Activated T-cell treated with anti-CD3 and anti-CD28 coated beads for 24 hours (primary cell): ENCODE measurements at regions not wholly inside any gene's neighbourhood (a gene's known extent, or its start where the extent isn't known, plus 50 kb on each side); places are given as distances from the start of the nearest gene placed in this dataset.

ENCODE experiments used
- DNase-seq: peaks from one replicate; pipeline ENCODE4 v3.0.0-alpha.2; 2020; ENCODE audit warnings: low read depth

DNA sequence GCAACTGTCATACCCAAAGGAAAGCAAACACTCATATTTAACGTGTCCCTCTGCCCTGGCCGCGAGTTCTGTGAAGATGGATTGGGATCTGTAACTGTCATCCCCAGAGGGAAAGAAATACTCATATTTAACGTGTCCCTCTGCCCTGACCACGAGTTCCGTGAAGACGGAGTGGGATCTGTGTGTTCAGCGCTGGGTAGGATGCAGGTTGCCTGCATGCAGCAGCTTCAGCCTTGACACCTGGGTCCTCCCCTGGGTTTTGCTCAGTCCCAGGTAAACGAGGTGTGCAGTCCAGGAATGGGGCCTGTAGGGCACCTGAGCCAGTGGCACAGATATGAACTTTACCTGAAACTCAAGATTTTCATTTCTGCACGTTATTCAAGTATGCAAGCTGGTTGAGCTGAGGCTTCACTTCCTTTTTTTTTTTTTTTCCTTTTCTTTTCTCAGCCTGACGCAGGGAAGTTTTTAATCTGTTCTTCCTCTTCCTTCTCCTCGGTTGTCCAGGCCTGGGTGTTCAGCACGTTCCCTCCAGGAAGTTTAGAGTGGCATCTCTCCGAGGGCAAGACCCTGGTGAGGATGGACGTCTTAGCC is 159.0 kb upstream of the SHH start:
- no peak for DNase-seq

DNA sequence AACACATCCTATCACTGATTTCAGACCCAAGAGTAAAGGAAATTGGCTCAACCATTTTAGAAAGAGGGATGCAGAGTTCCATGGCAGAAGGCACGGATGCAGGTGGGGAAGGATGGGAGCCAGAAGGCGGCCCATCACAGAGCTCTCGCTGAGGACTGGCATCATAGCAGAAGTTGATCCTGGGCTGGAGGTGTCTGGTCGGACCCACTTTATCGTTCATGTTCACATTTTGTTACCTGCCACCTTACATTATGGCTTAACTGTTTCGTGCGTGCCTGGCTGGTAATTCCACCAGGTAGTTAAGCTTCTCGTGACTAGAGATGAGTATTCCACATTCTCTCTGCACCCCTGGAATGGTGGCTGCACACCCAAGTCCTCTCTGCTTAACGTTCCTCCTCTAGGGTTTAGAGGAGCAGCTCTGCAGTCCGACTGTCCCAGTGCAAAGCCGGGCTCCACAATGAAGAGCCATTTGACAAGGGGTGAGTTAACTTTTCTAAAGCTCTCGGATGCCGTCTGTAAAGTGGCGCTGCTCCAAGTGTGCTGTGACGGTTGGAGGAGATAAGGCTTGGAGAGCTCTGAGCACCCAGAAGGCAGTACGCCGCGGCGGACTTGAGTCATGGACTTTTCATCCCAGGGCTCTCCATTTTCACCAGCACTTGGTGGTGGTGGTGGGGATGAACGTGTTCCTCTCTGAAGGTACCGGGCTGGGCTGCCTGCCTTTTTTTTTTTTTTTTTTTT is 157.1 kb upstream of the SHH start:
- DNase-seq = no peak

DNA sequence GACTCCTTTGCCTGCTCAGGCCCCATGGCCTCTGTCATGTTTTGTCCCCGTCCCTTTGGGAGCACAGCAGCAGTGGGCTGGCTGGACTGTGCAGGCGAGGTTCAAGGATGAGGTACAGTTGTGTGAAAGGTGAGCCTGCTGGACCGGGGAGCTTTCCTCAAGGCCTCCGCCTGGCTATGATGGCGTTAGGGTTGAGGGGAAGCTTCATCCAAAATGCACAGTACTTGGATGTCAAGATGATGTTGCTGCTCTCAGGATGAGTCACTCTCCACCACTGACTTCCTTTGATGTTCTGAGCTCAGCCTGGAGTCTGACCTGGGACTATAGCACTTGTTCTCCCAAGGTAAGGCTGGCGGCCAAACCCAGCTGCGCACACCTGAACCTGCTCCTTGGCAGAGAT is 152.7 kb upstream of the SHH start:
- DNase-seq = no peak

DNA sequence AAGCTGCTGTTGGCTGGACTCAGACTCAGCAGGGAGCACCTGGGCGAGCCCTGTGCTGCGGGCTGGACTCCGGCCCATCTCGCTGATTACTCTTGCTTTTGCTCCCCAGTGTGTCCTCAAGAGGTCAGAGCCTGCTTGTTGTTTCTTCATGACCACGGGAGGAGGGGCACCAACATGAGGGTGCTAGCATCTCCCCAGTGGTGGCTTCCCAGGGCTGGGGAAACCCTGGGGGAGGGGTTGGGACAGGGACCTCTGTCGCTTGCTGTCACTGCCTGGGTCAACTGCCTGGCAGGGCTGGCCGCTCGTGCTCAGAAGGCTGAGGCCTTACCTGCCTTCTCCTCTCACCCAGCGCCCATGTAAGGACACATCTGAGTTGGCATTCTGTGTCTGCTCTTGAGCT is 152.3 kb upstream of the SHH start:
- DNase-seq = no peak

DNA sequence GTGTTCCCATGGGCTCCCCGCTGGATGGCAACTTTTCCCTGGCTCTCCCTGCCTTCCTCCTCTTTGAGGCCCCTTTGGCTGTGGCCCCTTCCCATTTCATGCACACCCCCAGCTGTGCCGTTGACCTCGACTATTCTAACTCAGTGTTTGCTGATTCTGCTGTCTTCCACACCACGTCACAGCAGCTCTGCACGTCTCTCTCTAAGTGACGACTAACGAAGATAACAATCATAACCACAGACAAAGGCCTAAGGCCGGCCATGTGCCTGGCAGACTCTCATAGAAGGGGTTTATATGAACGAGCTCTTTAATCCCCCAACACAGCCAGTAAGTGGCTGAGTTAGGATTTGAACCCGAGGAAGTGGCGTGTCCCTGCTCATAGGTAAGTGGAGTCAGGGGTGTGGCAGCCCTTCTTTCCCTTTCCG is 151.5 kb upstream of the SHH start:
- DNase-seq = no peak

DNA sequence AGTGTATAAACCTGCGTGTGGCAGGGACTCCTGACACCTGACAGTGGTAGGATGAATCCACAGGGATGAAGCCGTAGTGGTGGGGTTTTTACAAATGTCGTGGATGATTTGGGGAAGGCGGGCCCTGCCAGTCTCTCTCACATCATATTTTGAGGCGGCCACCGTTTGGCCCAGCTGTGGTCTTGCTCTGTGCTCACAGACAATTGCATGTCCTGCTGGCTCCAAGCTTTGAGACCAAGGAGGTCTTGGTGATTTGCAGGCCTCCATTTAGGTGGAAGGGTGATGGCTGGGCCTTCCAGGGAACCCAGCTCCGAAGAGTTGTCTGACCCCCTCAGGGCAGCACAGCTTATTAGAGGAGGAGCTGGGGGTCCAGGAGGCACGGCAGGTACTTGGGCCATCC is 151.1 kb upstream of the SHH start:
- DNase-seq = no peak

DNA sequence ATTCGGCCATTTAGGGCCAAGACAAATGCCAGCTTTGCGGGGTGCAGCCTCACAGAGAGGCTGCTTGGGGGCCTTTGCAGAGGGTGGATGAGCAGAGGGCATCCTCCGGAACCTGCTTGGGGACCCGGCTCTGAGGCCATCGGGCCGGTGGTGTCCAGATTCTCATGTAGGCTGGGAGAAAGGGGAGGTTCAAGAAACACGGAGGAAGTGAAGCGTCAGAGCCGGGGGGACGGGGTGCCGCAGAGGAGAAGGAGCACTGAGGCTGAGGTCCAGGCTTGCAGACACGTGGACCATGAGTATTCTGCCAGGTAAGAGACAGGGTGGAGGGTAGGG is 150.7 kb upstream of the SHH start:
- no peak for DNase-seq

DNA sequence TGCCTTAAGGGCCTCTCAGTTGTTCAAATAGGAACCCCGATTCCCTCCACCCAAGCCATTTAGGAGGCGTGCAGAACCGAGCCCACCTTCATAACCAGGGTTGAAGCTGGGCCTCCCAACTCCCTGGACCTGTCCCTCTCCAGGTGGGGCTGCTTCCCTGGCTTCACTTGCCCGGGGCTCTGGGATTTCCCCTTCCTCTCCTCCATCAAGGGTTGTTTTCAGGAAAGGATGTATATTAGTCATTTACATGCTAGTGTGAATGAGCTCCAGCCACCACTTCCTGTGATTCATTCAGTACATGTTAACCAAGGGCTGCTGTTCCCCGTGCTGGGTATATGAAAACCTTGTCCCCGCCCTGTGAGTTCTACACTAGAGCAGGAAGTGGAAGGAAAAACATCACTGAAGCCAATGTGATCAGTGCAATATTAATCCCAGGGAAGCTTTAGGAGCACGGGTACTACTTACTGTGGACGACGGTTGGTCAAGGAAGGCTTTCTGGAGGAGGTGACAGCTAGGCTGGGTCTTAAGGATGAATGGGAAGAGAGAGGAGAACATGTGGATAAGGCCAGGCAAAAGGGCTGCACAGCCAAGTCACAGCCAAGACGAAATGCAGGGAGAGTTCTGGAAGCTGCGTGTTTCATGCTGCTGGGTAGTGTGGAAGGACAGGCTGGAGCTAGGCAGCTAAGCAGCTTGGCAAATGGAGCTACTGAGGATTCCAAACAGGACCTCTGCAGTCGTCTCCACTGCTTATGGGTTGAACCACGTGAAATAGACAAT is 150.1 kb upstream of the SHH start:
- peak; percentile 41 for DNase-seq

DNA sequence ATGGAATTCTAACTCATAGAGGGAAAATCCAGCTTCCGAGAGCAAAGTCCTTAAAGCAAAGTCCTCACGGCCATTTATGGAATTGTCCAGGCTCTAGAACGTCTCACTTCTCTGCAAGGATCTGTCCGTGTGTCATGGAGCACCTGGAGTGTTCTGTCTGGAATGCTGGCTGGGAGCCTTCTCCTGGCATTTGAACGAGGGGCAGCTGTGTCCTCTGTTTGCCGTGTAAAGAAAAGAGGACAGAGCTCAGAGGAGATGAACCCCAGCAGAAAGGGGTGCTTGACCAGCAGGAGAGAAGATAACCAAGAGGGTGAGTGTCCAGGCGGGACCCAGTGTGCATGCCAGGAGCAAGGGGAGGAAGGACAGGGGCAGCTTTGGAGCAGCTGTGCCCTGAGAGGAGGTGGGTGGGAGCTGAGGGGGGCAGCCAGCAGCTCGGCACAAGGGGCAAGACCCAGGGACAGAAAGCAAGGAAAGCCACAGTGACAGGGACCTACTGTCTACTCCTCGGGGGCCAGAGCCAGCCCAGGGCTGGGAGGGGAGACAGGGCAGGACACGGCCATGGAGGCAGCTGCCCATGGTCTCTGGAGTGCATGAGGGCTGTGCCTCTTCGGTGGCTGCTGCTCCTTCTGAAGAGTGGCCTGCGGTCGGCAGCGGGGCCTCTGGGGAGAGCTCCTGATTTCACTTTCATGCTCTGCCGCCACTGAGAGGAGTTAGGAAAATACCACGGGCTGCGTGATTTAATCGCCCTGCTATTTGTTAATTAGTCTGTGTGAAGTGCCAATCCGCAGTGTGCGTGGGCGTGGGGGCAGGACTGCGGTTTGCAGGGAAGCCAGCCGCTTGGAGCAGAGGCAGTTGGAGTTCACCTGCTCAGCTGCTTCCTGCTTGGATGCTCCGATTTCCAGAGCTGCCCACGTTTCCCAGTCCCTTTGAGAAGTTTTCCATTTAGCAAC is 149.3 kb upstream of the SHH start:
- peak; percentile 22 for DNase-seq

DNA sequence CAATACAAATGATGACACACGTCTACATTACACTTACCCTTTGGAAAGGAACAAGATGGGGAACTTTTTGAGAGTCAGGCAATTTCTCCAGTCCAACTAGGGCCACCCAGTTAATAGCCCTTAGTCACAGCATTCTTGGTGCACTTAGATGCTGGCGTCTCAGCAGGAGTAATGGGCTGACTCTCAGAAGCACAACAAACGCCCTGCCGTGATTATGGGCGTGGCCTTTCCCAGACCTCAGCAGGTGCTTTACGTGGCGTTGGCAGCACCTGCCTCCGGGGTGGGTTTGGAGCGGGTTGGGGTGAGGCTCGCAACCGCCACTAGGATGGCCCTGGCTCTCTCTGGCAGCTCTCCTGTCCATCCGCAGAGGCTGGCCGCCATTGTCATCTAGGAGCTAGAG is 147.6 kb upstream of the SHH start:
- no peak for DNase-seq

DNA sequence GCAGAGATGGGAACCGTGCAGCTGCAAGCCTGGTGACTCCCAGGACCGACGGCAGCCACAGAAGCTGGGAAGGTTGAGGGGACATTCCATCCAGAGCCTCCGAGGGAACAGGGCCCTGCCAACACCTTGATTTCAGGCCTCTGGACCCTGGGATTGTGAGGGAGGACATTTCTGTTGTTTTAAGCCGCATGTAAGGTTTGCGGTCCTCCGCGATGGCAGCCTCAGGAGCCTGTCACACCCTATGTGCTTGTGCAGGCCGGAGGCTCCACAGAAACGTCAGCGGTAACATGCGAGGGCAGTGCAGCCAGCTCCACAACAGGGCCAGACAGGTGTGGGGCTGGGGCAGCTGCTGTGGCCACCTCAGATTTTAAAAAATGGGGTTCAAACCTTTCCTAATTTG is 144.7 kb upstream of the SHH start:
- no peak for DNase-seq

DNA sequence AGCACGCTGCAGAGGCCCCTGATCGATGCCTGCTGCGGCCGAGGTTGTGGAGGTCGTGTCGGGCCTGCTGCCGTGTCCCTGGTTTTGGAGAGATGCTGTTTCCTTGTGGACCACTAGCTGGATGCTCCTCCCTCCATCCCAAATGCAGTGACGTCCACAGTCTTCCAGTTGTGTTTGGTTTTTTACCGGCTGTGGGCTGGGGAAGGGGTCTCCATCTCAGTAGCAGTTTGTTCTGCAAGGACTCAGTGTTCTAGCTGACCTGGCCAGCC is 143.0 kb upstream of the SHH start:
- DNase-seq = no peak

DNA sequence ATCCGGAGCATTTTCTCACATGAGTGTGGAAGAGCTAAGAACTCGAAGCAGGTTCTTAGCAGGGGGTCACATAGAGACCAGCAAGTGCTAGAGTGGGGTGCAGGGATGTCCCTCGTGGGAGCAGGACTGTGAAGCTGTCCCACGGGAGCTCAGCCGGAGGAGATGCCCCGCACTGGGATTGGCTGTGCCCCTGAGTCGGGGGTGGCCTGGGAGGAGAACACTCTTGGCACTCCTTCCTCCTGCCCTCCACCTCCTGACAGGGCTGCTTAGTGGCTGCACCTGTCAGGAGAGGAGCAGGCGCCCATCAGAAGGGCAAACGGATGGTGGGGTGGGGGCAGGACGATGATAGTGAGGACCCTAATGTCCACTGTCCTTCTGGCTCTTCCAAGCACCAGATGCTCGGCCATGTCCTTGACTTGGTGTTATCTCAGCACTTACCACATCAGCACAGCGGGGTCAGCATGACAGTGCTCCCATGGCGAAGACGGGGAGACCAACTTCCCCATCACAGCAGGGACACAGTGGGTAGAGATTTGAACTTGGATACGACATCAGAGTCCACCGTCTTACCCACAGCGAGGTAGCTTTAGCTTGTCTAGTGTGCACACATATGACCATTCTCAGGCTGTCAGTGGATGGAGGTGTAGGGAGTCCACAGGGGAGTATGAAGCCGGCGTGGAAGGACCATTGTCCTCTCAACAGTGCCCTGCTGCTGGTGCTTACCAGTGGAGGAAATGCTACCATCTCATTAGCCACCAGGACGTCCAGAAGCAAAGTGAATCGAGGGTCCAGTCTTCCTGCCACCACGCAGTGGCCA is 142.5 kb upstream of the SHH start:
- no peak for DNase-seq

DNA sequence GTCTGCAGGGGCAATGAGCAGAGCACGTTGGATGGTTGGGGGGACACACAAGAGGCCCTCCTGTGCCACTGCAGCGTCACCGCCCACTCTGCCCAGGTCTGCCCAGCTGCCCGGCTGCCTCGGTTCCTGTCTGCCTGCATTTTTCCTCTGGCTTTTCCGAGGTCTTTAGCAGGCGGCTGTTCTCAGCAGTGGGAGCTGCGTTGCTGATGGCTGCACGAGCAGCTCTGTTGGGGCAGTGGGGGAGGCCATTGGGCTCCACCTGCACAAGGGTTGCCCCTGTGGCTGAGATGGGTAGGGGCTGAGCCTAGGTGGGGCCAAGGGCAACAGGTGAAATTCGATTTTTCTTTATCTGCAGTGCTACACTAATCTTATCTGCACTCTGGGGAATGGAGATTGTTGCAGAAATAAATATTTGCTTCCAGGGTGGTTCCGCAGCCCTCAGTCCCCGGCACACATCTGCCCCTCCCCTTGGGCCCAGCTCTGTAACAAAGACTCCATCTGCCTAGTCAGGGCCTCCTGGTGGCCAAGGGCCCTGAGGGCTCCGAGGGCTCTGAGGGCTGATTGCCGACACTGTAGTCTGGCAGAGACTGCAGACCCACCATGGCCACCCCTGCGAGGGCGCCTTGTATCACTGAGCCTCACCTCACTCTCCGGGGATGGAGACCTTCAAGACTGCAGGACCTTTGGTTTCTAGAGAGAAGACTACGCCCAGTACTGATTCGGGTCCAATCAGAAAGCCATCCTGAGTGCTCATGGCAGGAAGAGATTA is 141.7 kb upstream of the SHH start:
- no peak for DNase-seq

DNA sequence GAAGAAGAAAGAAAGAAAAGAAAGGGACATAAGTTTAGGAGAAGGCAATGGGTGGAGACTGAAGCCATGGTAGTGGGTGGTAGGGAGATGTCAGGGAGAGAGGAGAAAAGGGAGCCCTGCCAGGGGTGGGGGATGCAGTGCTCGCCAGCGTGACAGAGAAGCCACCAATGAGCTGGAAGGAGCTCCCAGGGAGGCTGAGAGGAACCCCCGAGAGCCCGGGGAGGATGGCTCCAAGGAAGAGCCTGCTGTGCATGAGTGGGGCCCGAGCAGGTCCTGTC is 141.2 kb upstream of the SHH start:
- DNase-seq = no peak

DNA sequence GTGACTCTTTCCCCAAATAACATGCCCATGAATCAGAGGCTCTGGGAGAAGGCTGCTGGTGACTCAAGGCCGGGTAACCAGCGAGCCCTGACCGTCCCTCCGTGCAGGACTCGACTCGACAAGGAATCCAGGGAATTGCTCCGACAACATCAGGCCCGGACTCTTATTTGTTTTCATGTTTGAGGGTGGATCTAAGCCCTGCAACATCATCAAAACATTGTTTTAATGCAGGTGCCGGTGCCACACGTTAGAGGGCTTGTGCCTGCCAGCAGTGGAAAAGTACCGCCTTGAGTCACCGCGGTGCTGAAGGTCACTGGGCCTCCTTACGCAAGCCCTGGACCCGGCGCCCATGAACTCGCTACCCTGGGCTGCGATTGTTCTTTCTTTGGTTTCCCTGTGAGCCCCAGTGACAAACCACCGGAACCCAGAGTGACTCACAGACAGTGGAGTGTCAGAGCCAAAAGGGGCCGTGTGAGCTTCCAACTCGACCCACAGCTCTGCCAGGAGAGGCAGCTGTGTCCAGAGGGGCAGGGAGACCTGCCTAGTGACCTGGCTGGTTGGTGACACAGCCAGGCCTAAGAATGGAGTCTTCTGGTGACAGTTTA is 139.4 kb upstream of the SHH start:
- DNase-seq = no peak

DNA sequence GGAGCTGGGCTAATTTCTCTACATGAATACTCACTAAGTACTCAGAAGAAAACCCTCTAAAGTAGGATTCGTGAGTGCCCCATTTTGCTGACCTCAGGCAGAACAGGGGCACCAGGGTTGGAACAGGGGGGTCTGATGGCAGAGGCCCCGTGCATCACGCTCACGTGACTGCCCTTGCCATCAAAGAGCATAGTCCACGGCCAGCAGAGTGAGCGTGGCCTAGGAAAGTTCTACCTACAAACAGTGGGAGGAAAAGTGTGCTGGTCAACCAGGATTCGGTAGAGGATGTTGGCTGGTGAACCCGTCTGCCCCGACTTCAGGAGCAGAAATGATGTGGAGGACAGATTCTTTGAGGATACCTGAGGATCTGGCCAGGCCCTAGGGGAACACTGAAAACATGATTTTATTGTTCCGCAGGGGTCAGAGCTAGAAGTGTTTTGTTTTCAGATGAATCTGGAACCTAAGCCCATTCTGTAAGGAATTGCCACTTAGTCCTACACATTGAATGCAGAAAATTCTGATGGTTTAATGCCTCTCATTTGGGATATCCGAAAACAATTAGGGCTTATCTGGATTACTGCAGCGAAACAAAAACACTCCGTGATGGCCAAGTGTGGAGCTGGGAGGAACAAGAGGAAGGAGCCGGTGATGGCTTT is 138.8 kb upstream of the SHH start:
- DNase-seq = no peak

DNA sequence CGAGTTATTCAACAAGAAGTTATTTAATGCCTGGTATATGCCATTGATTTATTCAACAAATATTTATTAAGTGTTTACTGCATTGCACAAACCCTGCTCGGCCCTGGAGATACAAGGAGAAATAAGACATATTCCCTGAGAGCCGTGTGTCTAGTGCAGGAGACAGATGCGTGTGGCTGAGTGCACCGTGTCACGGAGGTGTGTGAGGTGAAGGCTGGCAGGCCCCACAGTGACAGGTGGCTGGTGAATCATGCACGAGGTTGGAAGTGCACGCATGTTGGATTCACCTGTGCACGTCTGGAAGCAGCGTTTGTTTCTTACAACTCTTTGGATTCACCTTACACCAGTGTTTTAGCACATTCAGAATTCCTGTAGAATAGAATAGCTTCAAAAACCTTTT is 136.6 kb upstream of the SHH start:
- DNase-seq = no peak

DNA sequence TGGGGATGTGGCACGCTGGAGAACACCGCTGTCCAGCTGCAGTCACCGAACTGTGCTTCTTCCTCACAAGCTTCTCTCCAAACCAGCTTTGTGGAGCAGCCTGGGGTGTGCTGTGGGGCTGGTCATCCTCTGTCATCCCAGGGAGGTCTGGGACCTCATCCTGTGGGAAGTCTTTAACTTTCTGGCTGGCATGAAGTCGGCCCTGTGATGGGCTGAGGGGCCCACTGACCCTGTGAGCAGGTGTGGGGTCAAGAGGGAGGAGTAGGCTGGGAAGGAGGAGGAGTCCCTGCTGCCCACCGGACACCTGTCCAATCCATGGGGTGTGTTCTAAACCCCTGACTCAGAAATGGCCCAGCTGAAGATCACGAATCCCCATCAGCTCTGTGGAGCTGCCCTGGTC is 136.2 kb upstream of the SHH start:
- DNase-seq = no peak

DNA sequence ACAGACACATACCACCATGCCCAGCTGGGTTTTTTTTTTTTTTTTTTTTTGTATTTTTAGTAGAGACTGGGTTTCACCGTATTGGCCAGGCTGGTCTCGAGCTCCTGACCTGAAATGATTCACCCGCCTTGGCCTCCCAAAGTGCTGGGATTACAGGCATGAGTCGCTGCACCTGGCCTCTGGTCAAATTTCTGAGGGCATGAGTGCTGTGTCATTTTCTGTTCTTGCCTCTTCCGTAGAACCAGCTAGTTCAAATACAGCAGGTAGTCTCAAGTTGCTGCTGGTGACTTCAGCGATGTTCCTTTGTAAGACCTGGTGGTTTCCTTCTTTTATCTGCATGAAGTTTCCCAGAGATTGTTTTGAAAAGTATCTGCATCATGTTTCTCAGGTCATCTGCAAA is 134.8 kb upstream of the SHH start:
- DNase-seq = no peak
